IPS-NIHi11 (cell line): ENCODE measurements at regions not wholly inside any gene's neighbourhood (a gene's known extent, or its start where the extent isn't known, plus 50 kb on each side); places are given as distances from the start of the nearest gene placed in this dataset.
"Not testable (repeated sequence)": the region's sequence is repeated elsewhere in the genome, so short reads cannot be mapped to it uniquely, and the experiment has no call there.

ENCODE experiments used
- DNase-seq: peaks from one replicate; pipeline ENCODE4 v3.0.0; 2012; ENCODE audit warnings: mixed read lengths, low spot score

GRCh38 chr3:125822175-125822574, 146.8 kb upstream of the ROPN1B start:
- DNase-seq = not testable (repeated sequence)

DNA sequence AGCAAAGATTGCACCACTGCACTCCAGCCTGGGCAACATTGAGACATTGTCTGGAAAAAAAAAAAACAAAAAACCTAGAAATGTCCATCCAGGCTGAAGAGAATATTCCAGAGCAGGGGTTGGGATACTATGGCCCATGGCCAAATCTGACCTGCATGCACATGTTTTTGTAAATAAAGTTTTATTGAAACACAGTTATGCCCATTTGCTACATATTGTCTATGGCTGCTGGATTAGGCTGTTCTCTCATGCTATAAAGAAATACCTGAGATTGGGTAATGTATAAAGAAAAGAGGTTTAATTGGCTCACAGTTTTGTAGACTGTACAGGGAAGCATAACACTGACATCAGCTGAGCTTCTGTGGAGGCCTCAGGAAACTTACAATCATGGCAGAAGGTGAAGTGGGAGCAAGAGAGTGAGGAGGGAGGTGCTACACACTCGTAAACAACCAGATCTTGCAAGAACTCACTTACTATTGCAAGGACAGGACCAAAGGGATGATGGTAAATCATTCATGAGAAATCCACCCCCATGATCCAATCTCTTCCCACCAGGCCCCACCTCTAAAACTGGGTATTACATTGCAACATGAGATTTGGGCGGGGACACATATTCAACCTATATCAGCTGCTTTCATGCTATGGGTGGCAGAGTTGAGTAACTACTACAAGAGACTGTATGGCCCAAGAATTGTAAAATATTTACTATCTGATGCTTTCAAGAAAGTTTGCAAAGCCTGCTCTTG, 137.8 kb upstream of the ROPN1B start:
- DNase-seq = not testable (repeated sequence)

GRCh38 chr3:125835562-125835961, 133.4 kb upstream of the ROPN1B start:
- not testable (repeated sequence) for DNase-seq

GRCh38 chr3:125836011-125836551, 132.9 kb upstream of the ROPN1B start:
- peak; percentile 6 for DNase-seq

DNA sequence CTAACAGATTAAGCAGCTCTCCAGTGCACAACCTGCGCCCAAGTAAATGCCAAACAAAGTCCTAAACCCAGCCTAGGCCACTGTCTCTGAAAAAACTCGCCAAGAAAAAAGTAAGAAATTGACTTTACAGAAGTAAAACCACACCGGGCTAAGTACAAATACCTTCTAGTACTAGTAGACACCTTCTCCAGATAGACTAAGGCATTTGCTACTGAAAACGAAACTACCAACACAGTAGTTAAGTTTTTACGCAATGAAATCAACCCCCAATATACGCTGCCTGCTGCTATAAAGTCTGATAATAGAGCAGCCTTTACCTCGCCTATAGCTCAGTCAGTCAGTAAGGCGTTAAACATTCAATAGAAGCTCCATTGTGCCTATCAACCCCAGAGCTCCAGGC, 132.2 kb upstream of the ROPN1B start:
- not testable (repeated sequence) for DNase-seq

DNA sequence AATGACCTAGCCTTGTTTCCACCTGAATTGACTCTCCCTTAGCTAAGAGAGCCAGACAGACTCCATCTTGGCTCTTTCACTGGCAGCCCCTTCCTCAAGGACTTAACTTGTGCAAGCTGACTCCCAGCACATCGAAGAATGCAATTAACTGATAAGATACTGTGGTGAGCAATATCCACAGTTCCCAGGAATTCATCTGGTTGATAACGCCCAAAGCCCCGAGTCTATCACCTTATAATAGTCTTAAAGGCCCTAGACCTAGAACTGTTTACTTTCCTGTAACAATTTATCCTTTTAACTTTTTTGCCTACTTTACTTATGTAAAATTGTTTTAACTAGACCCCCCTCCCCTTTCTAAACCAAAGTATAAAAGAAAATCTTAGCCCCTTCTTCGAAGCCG, 130.1 kb upstream of the ROPN1B start:
- not testable (repeated sequence) for DNase-seq

DNA sequence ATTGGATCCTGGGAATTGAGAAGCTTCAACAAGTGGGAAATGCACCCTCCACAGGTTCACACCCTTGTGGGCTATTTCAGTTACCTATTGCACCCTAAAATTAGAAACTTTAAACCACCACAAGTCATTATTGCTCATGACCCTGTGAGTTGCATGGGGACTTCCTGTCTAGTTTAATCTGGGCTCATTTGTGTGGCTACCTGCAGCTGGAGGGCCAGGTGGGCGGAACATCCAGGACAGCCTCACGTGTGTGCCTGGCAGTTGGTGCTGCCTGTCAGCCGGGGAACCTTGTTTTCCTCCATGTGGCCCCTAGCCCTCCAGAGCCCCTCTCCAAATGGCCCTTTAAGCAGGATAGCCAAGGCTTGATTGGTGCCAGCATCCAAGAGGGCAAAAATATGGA, 128.5 kb upstream of the ROPN1B start:
- not testable (repeated sequence) for DNase-seq

DNA sequence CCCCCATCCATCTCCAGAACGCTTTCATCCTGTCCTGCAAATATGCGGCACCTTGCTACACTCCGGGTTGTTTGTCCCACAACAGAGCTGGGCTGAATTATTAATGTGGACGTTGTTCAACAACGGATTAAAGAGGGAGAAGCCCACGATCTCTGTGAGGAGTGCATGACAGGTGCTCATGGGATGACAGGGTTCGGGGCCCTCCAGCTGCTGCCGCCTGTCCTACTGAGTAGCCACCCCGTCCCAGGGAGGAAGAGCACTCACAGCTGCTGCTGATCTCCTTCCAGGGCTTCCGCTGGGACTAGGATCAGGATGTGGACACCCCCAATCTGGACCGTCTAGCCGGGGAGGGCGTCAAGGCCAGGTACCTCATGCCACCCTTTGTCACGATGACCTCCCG, 121.0 kb upstream of the ROPN1B start:
- DNase-seq = not testable (repeated sequence)

DNA sequence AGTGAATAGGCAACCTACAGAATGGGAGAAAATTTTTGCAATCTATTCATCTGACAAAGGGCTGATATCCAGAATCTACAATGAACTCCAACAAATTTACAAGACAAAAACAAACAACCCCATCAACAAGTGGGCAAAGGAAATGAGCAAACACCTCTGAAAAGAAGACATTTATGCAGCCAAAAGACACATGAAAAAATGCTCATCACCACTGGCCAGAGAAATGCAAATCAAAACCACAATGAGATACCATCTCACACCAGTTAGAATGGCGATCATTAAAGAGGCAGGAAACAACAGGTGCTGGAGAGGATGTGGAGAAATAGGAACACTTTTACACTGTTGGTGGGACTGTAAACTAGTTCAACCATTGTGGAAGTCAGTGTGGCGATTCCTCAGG, 114.0 kb upstream of the ROPN1B start:
- DNase-seq = not testable (repeated sequence)

DNA sequence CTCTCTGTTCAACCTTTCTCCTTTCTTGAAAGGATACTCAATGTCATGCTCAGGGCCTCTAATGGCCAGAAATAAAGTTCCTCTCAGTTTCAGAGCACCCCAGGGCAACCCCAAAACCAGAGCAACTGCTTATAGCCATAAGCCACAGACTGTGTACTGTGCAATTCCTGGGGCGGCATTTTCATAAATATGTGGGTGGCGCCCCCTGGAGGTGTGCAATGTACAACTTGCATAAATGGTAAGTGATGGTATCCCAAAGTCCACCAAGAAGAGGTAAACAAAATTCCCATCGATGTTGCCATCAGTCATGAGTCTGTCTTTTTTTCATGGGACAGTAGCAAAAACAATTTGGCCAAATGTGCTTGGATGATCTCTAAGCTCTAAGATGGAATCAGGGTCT, 108.4 kb upstream of the ROPN1B start:
- DNase-seq = not testable (repeated sequence)

- DNase-seq = peak; percentile 11
Measured at GRCh38 chr3:125862841-125863254, 106.1 kb upstream of the ROPN1B start.

DNA sequence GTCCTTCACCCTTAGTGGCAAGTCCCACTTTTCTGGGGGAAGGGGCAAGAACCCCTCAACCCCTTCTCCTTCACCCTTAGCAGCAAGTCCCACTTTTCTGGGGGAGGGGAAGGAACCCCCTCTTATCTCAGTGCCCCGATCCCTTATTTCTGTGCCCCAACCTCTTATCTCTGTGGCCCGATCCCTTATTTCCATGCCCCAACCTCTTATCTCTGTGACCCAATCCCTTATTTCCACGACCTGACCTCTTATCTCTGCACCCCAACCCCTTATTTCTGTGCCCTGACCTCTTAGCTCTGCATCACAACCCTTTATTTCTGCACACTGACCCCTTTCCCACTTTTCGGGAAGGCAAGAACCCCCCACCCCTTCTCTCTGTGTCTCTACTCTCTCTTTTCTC, 104.4 kb upstream of the ROPN1B start:
- not testable (repeated sequence) for DNase-seq

GRCh38 chr3:125886006-125886405, 83.0 kb upstream of the ROPN1B start:
- not testable (repeated sequence) for DNase-seq

DNA sequence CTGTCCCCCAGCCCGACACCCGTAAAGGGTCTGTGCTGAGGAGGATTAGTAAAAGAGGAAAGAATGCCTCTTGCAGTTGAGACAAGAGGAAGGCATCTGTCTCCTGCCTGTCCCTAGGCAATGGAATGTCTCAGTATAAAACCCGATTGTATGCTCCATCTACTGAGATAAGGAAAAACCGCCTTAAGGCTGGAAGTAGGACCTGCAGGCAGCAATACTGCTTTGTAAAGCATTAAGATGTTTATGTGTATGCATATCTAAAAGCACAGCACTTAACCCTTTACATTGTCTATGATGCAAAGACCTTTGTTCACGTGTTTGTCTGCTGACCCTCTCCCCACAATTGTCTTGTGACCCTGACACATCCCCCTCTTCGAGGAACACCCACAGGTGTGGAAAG, 69.8 kb upstream of the ROPN1B start:
- DNase-seq = not testable (repeated sequence)

DNA sequence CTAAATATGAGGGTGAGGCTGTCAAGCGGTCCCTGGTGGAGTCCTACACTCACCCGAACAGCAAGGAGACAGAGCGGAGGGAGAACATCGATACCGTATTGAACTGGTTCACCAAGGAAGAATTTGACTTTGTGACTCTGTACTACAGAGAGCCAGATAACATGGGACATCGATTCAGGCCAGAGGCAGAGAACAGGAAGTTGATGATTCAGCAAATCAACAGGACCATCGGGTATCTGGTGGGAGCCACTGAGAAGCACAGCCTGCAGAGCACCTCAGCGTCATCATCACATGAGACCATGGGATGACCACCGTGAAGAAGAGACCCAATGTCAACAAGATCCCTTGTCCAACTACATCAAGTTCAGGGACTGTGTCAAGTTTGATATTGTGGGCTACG, 67.5 kb upstream of the ROPN1B start:
- DNase-seq = not testable (repeated sequence)

DNA sequence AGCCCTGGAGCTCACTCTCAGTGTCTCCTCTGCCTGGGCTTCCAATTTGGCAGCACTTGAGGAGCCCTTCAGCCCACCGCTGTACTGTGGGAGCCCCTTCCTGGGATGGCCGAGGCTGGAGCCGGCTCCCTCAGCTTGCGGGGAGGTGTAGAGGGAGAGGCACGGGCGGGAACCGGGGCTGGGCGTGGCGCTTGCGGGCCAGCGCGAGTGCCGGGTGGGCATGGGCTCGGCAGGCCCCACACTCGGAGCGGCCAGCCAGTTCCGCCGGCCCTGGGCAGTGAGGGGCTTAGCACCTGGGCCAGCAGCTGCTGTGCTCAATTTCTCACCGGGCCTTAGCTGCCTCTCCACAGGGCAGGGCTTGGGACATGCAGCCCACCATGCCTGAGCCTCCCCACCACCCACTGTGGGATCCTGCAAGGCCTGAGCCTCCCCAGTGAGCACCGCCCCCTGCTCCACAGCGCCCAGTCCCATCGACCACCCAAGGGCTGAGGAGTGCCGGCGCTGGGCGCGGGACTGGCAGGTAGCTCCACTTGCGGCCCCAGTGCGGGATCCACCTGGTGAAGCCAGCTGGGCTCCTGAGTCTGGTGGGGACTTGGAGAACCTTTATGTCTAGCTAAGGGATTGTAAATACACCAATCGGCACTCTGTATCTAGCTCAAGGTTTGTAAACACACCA, 65.1 kb upstream of the ROPN1B start:
- DNase-seq = not testable (repeated sequence)

GRCh38 chr3:125907279-125907678, 61.7 kb upstream of the ROPN1B start:
- not testable (repeated sequence) for DNase-seq

GRCh38 chr3:125910851-125911250, 58.1 kb upstream of the ROPN1B start:
- not testable (repeated sequence) for DNase-seq

GRCh38 chr3:125914608-125915436, 54.2 kb upstream of the ROPN1B start:
- DNase-seq = not testable (repeated sequence)

DNA sequence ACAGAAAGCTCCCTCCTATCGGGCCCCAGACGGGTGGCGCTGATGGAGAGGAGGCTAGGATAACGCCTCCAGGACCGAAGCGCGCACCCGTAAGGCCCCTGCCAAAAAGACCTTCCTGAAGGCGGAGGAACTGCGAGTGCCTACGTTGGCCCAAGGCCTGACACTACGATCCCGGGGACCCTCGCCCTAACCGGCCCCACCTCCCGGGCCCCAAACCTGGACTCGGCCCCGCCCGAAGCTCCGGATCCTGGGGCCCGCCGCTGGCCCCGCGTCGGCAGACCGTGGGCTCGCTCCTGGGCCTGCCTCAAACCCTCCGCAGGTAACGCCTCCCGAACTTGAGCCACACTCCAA, 53.6 kb upstream of the ROPN1B start:
- peak; percentile 17 for DNase-seq

DNA sequence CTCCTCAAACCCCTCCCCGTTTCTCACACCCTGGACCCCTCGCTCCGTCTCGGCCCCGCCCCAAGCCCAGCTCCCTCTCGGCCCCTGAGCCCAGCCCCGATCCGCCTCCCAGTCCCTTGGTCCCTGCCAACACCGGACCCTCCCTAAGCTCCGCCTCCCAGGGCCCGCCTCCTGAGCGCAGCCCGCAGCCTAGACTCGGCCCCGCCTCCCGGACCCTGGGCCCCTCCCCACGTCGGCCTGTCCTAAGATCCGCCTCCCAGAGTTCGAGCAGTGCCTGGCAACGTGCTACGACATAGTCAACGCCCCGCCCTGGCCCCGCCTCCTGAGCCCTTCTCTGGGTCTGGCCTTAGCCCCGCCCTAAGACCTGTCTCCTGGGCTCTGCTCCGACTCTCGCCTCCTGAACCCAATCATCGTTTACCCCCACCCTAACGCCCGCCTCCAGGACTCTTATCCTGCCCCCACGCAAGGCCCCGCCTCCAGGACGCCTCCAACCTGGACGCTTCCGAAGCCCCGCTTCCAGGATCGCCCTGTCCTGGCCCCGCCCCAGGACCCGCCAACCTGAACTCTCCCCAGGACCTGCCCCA, 53.1 kb upstream of the ROPN1B start:
- peak; percentile 66 for DNase-seq
